NCI-H2107 (cell line): ENCODE measurements at regions not wholly inside any gene's neighbourhood (a gene's known extent, or its start where the extent isn't known, plus 50 kb on each side); places are given as distances from the start of the nearest gene placed in this dataset.

Experiments used
- DNase-seq: peaks from one replicate; lab custom pipeline; 2025; lab: John Stamatoyannopoulos, UW

- no peak for DNase-seq
Observed at GRCh38 chr11:70930215-70930614, 322.2 kb downstream of the SHANK2 start.

GRCh38 chr11:70931430-70931829 lies 320.9 kb downstream of the SHANK2 start:
- no peak for DNase-seq

GRCh38 chr11:70933981-70934583 lies 318.3 kb downstream of the SHANK2 start:
- DNase-seq, result no peak

GRCh38 chr11:70935006-70935768 lies 317.2 kb downstream of the SHANK2 start:
- DNase-seq, result no peak

- DNase-seq, result no peak
Observed at GRCh38 chr11:70942593-70942992, 309.8 kb downstream of the SHANK2 start.

GRCh38 chr11:70944141-70944540 lies 308.2 kb downstream of the SHANK2 start:
- DNase-seq, result no peak

- no peak for DNase-seq
Observed at GRCh38 chr11:70944636-70945035, 307.7 kb downstream of the SHANK2 start.

- DNase-seq, result no peak
Observed at GRCh38 chr11:70948398-70948797, 304.0 kb downstream of the SHANK2 start.

- DNase-seq, result peak; percentile 91
Observed at GRCh38 chr11:70948855-70949531, 303.4 kb downstream of the SHANK2 start.

- no peak for DNase-seq
Observed at GRCh38 chr11:70951139-70951804, 301.1 kb downstream of the SHANK2 start.

GRCh38 chr11:70952191-70952590 lies 300.2 kb downstream of the SHANK2 start:
- DNase-seq, result no peak

GRCh38 chr11:70953720-70954119 lies 298.7 kb downstream of the SHANK2 start:
- DNase-seq, result no peak

GRCh38 chr11:70954471-70954870 lies 297.9 kb downstream of the SHANK2 start:
- DNase-seq, result no peak
